WTC11 (cell line): ENCODE measurements at regions not wholly inside any gene's neighbourhood (a gene's known extent, or its start where the extent isn't known, plus 50 kb on each side); places are given as distances from the start of the nearest gene placed in this dataset.

Experiments used
- ATAC-seq: fragments of 200-7000 bp; cut with Tn5 transposase; 2 replicates; pipeline ENCODE4 v1.10.0; 2021; ENCODE audit warnings: mild to moderate bottlenecking, moderate library complexity
- CTCF ChIA-PET: fragments of 300-600 bp; sonication (Branson Sonifier 250); formaldehyde crosslinking; loops from one replicate; lab custom pipeline; 2021; ENCODE audit warnings: antibody characterized with exemption; lab: Charles Lee
- POLR2A ChIA-PET: fragments of 350-600 bp; sonication (Branson Sonifier 250); formaldehyde crosslinking; loops from one replicate; lab custom pipeline; 2021; ENCODE audit warnings: antibody characterized with exemption; lab: Charles Lee
- DNase-seq: peaks from one replicate; pipeline ENCODE4 v3.0.0; 2021; ENCODE audit warnings: low spot score
- H3K27ac Mint-ChIP-seq: 2 replicates; pipeline ENCODE4 v1.8.0; 2021; ENCODE audit warnings: mixed read lengths
- H3K27me3 Mint-ChIP-seq: 2 replicates; pipeline ENCODE4 v1.8.0; 2021; ENCODE audit warnings: low read depth, mild to moderate bottlenecking, moderate library complexity, mixed read lengths
- H3K36me3 Mint-ChIP-seq: 2 replicates; pipeline ENCODE4 v1.8.0; 2021; ENCODE audit warnings: mixed read lengths
- H3K4me1 Mint-ChIP-seq: 2 replicates; pipeline ENCODE4 v1.8.0; 2022; ENCODE audit warnings: mixed read lengths
- H3K4me3 Mint-ChIP-seq: 2 replicates; pipeline ENCODE4 v1.8.0; 2021; ENCODE audit warnings: mild to moderate bottlenecking, moderate library complexity, mixed read lengths
- H3K9me3 Mint-ChIP-seq: 2 replicates; pipeline ENCODE4 v1.8.0; 2021; ENCODE audit warnings: mixed read lengths
- FOXK1 ChIP-seq: sonication (generic); formaldehyde crosslinking; IDR thresholded peaks from 2 replicates; pipeline ENCODE4 v1.8.0; 2022; ENCODE audit warnings: mild to moderate bottlenecking, moderate library complexity, missing genetic modification reagents
- GABPB1 ChIP-seq: sonication (generic); formaldehyde crosslinking; IDR thresholded peaks from 2 replicates; pipeline ENCODE4 v1.8.1; 2023; ENCODE audit warnings: mild to moderate bottlenecking, missing genetic modification reagents
- KAT7 ChIP-seq: sonication (generic); formaldehyde crosslinking; IDR thresholded peaks from 2 replicates; pipeline ENCODE4 v1.8.1; 2023; ENCODE audit warnings: missing genetic modification reagents, mild to moderate bottlenecking, borderline replicate concordance
- OVOL2 ChIP-seq: fragments of 250-450 bp; sonication (Bioruptor Pico); IDR thresholded peaks from 2 replicates; pipeline ENCODE4 v1.9.0; 2021; ENCODE audit warnings: mild to moderate bottlenecking, borderline replicate concordance
- SMAD4 ChIP-seq: sonication (generic); formaldehyde crosslinking; IDR thresholded peaks from 2 replicates; pipeline ENCODE4 v1.8.0; 2022; ENCODE audit warnings: mild to moderate bottlenecking, missing genetic modification reagents
- ZNF317 ChIP-seq: sonication (generic); formaldehyde crosslinking; IDR thresholded peaks from 2 replicates; pipeline ENCODE4 v1.8.1; 2023; ENCODE audit warnings: low read depth, mild to moderate bottlenecking, moderate library complexity, missing genetic modification reagents, borderline replicate concordance
- ZNF671 ChIP-seq: fragments of 250-450 bp; sonication (Bioruptor Pico); IDR thresholded peaks from 2 replicates; pipeline ENCODE4 v1.8.0; 2021; ENCODE audit warnings: mild to moderate bottlenecking
- TF ChIP-seq, protein P1 (sequence below): sonication (generic); formaldehyde crosslinking; IDR thresholded peaks from 2 replicates; pipeline ENCODE4 v1.8.1; 2022; ENCODE audit warnings: missing genetic modification reagents, borderline replicate concordance
- TF ChIP-seq, protein P2 (sequence below): sonication (generic); formaldehyde crosslinking; IDR thresholded peaks from 2 replicates; pipeline ENCODE4 v1.8.0; 2022; ENCODE audit warnings: mild to moderate bottlenecking, missing genetic modification reagents
- TF ChIP-seq, protein P3 (sequence below): fragments of 200-600 bp; IDR thresholded peaks from 2 replicates; pipeline ENCODE4 v1.8.0; 2022; ENCODE audit warnings: antibody characterized with exemption
- TF ChIP-seq, protein P4 (sequence below): sonication (generic); formaldehyde crosslinking; IDR thresholded peaks from 2 replicates; pipeline ENCODE4 v1.8.1; 2022; ENCODE audit warnings: low read depth, mild to moderate bottlenecking, moderate library complexity, missing genetic modification reagents, borderline replicate concordance
- TF ChIP-seq, protein P5 (sequence below): sonication (generic); formaldehyde crosslinking; IDR thresholded peaks from 2 replicates; pipeline ENCODE4 v1.8.1; 2023; ENCODE audit warnings: mild to moderate bottlenecking, moderate library complexity, missing genetic modification reagents
- TF ChIP-seq, protein P6 (sequence below): sonication (generic); formaldehyde crosslinking; IDR thresholded peaks from 2 replicates; pipeline ENCODE4 v1.8.1; 2023; ENCODE audit warnings: mild to moderate bottlenecking, missing genetic modification reagents
- TF ChIP-seq, protein P7 (sequence below): sonication (generic); formaldehyde crosslinking; IDR thresholded peaks from 2 replicates; pipeline ENCODE4 v1.8.1; 2023; ENCODE audit warnings: mild to moderate bottlenecking, missing genetic modification reagents, borderline replicate concordance
- TF ChIP-seq, protein P8 (sequence below): sonication (generic); formaldehyde crosslinking; IDR thresholded peaks from 2 replicates; pipeline ENCODE4 v1.8.1; 2023; ENCODE audit warnings: mild to moderate bottlenecking, missing genetic modification reagents, moderate library complexity

DNA sequence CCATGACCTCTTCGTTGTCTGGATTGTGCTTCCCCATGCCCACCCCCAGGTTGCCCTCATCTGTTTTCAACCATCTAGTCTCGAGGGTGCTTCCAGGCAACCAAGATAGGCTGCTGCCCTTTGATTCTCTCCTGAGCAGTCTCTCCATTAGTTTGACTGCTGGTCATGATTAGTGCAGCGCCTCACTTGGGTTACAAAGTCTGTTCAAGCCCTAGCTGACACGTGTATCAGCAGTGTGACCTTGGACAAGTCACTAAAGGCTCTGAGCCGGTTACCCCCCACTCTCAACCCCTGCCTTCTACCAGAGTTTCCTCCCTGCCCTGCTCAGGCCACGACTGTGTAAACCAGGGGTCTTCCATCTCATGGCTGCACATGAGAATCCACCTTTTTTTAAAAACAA is 185.3 kb upstream of the PWP1 start (continued):
- TF ChIP-seq, protein P1, sequence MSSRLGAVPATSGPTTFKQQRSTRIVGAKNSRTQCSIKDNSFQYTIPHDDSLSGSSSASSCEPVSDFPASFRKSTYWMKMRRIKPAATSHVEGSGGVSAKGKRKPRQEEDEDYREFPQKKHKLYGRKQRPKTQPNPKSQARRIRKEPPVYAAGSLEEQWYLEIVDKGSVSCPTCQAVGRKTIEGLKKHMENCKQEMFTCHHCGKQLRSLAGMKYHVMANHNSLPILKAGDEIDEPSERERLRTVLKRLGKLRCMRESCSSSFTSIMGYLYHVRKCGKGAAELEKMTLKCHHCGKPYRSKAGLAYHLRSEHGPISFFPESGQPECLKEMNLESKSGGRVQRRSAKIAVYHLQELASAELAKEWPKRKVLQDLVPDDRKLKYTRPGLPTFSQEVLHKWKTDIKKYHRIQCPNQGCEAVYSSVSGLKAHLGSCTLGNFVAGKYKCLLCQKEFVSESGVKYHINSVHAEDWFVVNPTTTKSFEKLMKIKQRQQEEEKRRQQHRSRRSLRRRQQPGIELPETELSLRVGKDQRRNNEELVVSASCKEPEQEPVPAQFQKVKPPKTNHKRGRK = no peak

DNA sequence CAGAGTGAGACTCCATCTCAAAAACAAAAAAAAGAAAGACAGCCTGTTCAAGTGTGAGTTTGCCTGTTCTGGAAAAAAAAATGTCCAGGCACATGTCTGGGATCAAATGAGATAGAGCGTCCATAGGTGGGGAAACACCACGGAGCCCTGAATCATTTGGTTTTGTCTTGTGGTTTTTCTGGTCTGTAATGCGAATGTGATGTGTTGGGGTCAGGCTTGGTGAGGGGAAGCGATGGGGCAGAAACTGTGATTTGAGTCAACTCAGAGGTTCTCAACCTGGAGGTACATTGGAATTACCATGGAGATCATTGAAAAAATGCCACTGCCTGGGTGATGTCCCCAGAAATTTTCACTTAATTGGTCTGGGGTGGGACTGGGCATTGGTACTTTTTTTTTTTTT is 183.9 kb upstream of the PWP1 start:
- H3K4me3 Mint-ChIP-seq = no peak overlapping the region
- TF ChIP-seq, protein P1 = no peak
- TF ChIP-seq FOXK1 (CRISPR knock-in tag) = no peak
- TF ChIP-seq, protein P2, sequence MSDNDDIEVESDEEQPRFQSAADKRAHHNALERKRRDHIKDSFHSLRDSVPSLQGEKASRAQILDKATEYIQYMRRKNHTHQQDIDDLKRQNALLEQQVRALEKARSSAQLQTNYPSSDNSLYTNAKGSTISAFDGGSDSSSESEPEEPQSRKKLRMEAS (CRISPR knock-in tag) = no peak
- TF ChIP-seq ZNF317 (CRISPR knock-in tag) = no peak
- no peak for TF ChIP-seq OVOL2 (CRISPR knock-in tag)
- no peak for TF ChIP-seq SMAD4
- TF ChIP-seq, protein P3, sequence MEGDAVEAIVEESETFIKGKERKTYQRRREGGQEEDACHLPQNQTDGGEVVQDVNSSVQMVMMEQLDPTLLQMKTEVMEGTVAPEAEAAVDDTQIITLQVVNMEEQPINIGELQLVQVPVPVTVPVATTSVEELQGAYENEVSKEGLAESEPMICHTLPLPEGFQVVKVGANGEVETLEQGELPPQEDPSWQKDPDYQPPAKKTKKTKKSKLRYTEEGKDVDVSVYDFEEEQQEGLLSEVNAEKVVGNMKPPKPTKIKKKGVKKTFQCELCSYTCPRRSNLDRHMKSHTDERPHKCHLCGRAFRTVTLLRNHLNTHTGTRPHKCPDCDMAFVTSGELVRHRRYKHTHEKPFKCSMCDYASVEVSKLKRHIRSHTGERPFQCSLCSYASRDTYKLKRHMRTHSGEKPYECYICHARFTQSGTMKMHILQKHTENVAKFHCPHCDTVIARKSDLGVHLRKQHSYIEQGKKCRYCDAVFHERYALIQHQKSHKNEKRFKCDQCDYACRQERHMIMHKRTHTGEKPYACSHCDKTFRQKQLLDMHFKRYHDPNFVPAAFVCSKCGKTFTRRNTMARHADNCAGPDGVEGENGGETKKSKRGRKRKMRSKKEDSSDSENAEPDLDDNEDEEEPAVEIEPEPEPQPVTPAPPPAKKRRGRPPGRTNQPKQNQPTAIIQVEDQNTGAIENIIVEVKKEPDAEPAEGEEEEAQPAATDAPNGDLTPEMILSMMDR = no peak
- TF ChIP-seq, protein P4, sequence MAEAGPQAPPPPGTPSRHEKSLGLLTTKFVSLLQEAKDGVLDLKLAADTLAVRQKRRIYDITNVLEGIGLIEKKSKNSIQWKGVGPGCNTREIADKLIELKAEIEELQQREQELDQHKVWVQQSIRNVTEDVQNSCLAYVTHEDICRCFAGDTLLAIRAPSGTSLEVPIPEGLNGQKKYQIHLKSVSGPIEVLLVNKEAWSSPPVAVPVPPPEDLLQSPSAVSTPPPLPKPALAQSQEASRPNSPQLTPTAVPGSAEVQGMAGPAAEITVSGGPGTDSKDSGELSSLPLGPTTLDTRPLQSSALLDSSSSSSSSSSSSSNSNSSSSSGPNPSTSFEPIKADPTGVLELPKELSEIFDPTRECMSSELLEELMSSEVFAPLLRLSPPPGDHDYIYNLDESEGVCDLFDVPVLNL (CRISPR knock-in tag) = no peak
- TF ChIP-seq, protein P5, sequence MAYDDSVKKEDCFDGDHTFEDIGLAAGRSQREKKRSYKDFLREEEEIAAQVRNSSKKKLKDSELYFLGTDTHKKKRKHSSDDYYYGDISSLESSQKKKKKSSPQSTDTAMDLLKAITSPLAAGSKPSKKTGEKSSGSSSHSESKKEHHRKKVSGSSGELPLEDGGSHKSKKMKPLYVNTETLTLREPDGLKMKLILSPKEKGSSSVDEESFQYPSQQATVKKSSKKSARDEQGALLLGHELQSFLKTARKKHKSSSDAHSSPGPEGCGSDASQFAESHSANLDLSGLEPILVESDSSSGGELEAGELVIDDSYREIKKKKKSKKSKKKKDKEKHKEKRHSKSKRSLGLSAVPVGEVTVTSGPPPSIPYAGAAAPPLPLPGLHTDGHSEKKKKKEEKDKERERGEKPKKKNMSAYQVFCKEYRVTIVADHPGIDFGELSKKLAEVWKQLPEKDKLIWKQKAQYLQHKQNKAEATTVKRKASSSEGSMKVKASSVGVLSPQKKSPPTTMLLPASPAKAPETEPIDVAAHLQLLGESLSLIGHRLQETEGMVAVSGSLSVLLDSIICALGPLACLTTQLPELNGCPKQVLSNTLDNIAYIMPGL (CRISPR knock-in tag) = no peak
- TF ChIP-seq, all 79 proteins: peak for 0
- CTCF ChIA-PET = no interaction called here
- POLR2A ChIA-PET = no interaction called here
- H3K27me3 Mint-ChIP-seq = peaks cover 11% of the 10 kb centered on the region
- peaks cover 7% of the 10 kb centered on the region; the same call in 1 of the 2 replicates for H3K36me3 Mint-ChIP-seq
- H3K27ac Mint-ChIP-seq = no peak overlapping the region
- peaks cover 18% of the 10 kb centered on the region for H3K9me3 Mint-ChIP-seq
- DNase-seq = no peak
- ATAC-seq = no peak
- peaks cover 6% of the 10 kb centered on the region for H3K4me1 Mint-ChIP-seq

DNA sequence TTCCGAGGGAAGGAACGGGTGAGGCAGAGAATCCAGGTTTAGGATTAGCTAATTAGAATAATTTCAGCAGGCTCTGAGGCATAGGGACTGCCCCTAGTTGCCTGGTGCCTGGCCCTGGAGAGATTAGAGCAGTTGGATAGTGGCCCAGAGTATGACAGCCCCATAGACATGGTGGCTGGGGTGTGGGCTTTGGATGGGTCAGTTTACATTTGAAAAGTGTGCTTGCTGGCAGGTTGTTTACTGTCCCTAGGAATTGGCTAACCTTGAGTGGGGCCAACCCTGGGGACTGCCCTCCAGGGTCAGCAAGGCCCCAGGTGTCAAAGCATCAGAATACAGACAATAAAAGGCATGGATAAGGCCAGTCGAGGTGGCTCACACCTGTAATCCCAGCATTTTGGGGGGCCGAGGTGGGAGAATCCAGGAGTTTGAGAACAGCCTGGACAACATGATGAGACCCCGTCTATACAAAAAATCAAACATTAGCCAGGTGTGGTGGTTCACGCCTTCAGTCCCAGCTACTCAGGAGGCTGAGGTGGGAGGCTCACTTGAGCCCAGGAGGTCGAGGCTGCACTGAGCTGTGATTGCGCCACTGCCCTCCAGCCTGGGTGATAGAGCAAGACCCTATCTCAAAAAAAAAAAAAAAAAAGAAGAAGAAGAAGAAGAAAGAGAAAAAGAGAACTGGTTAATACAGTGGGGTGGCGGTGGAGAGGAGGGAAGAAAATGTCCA is 182.3 kb upstream of the PWP1 start:
- ChIA-PET CTCF (no interaction called here), POLR2A (no interaction called here)
- Mint-ChIP-seq H3K27me3 (peaks cover 14% of the 10 kb centered on the region), H3K9me3 (peaks cover 8% of the 10 kb centered on the region; the same call in 1 of the 2 replicates), H3K4me3 (no peak overlapping the region), H3K4me1 (peaks cover 6% of the 10 kb centered on the region), H3K27ac (no peak overlapping the region), H3K36me3 (no peaks in the 10 kb centered on the region)
- DNase-seq (no peak), ATAC-seq (peak; percentile 34; the same call in 1 of the 2 replicates)
- TF ChIP-seq, protein P6, sequence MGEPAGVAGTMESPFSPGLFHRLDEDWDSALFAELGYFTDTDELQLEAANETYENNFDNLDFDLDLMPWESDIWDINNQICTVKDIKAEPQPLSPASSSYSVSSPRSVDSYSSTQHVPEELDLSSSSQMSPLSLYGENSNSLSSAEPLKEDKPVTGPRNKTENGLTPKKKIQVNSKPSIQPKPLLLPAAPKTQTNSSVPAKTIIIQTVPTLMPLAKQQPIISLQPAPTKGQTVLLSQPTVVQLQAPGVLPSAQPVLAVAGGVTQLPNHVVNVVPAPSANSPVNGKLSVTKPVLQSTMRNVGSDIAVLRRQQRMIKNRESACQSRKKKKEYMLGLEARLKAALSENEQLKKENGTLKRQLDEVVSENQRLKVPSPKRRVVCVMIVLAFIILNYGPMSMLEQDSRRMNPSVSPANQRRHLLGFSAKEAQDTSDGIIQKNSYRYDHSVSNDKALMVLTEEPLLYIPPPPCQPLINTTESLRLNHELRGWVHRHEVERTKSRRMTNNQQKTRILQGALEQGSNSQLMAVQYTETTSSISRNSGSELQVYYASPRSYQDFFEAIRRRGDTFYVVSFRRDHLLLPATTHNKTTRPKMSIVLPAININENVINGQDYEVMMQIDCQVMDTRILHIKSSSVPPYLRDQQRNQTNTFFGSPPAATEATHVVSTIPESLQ (CRISPR knock-in tag) = no peak
- TF ChIP-seq GABPB1 (CRISPR knock-in tag) (no peak), ZNF671 (CRISPR knock-in tag) (no peak), KAT7 (CRISPR knock-in tag) (no peak)
- TF ChIP-seq, protein P7, sequence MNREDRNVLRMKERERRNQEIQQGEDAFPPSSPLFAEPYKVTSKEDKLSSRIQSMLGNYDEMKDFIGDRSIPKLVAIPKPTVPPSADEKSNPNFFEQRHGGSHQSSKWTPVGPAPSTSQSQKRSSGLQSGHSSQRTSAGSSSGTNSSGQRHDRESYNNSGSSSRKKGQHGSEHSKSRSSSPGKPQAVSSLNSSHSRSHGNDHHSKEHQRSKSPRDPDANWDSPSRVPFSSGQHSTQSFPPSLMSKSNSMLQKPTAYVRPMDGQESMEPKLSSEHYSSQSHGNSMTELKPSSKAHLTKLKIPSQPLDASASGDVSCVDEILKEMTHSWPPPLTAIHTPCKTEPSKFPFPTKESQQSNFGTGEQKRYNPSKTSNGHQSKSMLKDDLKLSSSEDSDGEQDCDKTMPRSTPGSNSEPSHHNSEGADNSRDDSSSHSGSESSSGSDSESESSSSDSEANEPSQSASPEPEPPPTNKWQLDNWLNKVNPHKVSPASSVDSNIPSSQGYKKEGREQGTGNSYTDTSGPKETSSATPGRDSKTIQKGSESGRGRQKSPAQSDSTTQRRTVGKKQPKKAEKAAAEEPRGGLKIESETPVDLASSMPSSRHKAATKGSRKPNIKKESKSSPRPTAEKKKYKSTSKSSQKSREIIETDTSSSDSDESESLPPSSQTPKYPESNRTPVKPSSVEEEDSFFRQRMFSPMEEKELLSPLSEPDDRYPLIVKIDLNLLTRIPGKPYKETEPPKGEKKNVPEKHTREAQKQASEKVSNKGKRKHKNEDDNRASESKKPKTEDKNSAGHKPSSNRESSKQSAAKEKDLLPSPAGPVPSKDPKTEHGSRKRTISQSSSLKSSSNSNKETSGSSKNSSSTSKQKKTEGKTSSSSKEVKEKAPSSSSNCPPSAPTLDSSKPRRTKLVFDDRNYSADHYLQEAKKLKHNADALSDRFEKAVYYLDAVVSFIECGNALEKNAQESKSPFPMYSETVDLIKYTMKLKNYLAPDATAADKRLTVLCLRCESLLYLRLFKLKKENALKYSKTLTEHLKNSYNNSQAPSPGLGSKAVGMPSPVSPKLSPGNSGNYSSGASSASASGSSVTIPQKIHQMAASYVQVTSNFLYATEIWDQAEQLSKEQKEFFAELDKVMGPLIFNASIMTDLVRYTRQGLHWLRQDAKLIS (CRISPR knock-in tag) = no peak
- TF ChIP-seq, protein P8, sequence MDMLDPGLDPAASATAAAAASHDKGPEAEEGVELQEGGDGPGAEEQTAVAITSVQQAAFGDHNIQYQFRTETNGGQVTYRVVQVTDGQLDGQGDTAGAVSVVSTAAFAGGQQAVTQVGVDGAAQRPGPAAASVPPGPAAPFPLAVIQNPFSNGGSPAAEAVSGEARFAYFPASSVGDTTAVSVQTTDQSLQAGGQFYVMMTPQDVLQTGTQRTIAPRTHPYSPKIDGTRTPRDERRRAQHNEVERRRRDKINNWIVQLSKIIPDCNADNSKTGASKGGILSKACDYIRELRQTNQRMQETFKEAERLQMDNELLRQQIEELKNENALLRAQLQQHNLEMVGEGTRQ (CRISPR knock-in tag) = no peak
- TF ChIP-seq, protein P2 (CRISPR knock-in tag) = no peak
